Pancreas (tissue), 10 donors: ENCODE measurements at regions not wholly inside any gene's neighbourhood (a gene's known extent, or its start where the extent isn't known, plus 50 kb on each side); places are given as distances from the start of the nearest gene placed in this dataset.
"Not testable (repeated sequence)": the region's sequence is repeated elsewhere in the genome, so short reads cannot be mapped to it uniquely, and the experiment has no call there.

Source experiments
- ATAC-seq, 4 donors: fragments of 200-7000 bp; cut with Tn5 transposase; one replicate each; pipeline versions ENCODE4 v1.8.0 to v1.9.1; 2020; ENCODE audit warnings: mild to moderate bottlenecking in 4 of 4, moderate library complexity in 4 of 4
- DNase-seq, 6 donors: peaks; one replicate each; pipeline ENCODE4 v3.0.0-alpha.2; 2020
- FAIRE-seq: peaks from 2 replicates; lab custom pipeline; 2012; peaks lifted over from hg19 to GRCh38; lab: Jason Lieb, UNC
- H3K27ac ChIP-seq, 4 donors: fragments of 200-600 bp; sonication (generic); 1 replicate in 3 of 4; 2 replicates in 1 of 4; pipeline versions ENCODE4 v1.5.0 to v1.8.0; 2020
- H3K27me3 ChIP-seq, 4 donors: fragments of 200-600 bp; one replicate each; pipeline ENCODE4 v1.8.0; 2021
- H3K36me3 ChIP-seq, 3 donors: fragments of 200-600 bp; sonication (generic) in 1 of 3; one replicate each; pipeline versions ENCODE4 v1.5.0 to v1.8.0; 2020 to 2021
- H3K4me1 ChIP-seq, 3 donors: fragments of 200-600 bp; one replicate each; pipeline ENCODE4 v1.8.0; 2021
- H3K4me3 ChIP-seq, 4 donors: fragments of 200-600 bp; sonication (generic) in 2 of 4; one replicate each; pipeline versions ENCODE4 v1.5.0 to v1.8.0; 2020 to 2021
- H3K9me3 ChIP-seq, 4 donors: fragments of 200-600 bp; one replicate each; pipeline ENCODE4 v1.8.0; 2021
- WGBS, 2 donors: extraction: QIAGEN DNeasy Blood & Tissue Kit; methylation state at CpG; one replicate each; pipeline ENCODE4 v1.1.7; 2013; 5-methylcytosine and 5-hydroxymethylcytosine counted together
- intact Hi-C, 3 donors: fragments of 100-400 bp; cut with DNase I; formaldehyde crosslinking; loops; one replicate each; pipeline versions ENCODE4 v1.11.1 to v1.14.2; 2022
- TF ChIP-seq, protein P1 (sequence below), 4 donors: fragments of 200-600 bp; sonication (generic) in 3 of 4; IDR thresholded peaks; one replicate each; pipeline versions ENCODE4 v1.5.0 to v1.8.0; 2021; ENCODE audit warnings: antibody characterized with exemption in 4 of 4
- donor health status: healthy with polysubstance abuse.
- donor health status: DM: no; HTN: no; CAD: no; lungs with moderate emphysema.
- donor health status: DM: no; HTN: no; CAD: no.
- donor health status: control.
- donor health status: control.
- donor health status: Bipolar disorder and iron deficiency.
- donor health status: DM: yes; HTN: yes; CAD: no.
- donor health status: DM: no; HTN: no; CAD: no.
- donor health status: DM: no; HTN: no; CAD: no.
- donor health status: DM: yes; HTN: yes; CAD: no.

DNA sequence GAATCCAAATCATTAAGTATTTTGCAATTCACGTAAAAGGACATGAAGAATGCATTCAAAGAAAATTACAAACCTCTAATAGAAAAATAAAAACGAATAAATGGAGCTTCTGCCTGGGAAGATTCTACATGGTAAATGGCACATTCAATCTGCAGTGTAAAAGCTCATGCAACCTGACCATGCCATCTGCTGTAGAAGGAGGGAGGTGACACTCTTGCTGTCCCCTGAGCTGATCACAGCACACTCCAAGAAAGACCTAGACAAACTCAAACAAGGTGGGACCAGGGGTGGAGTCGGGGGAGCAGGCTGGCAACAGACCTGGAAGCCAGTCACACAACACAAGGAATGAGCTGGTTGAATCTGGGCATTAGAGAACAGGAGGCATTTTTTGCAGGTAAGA lies 101.8 kb downstream of the BDH1 start:
- H3K9me3 ChIP-seq: no peaks in the 10 kb centered on the region
- ATAC-seq (no peak), FAIRE-seq (no peak), DNase-seq (peak in 1 of 6 donors; percentile 3)
- TF ChIP-seq, protein P1, sequence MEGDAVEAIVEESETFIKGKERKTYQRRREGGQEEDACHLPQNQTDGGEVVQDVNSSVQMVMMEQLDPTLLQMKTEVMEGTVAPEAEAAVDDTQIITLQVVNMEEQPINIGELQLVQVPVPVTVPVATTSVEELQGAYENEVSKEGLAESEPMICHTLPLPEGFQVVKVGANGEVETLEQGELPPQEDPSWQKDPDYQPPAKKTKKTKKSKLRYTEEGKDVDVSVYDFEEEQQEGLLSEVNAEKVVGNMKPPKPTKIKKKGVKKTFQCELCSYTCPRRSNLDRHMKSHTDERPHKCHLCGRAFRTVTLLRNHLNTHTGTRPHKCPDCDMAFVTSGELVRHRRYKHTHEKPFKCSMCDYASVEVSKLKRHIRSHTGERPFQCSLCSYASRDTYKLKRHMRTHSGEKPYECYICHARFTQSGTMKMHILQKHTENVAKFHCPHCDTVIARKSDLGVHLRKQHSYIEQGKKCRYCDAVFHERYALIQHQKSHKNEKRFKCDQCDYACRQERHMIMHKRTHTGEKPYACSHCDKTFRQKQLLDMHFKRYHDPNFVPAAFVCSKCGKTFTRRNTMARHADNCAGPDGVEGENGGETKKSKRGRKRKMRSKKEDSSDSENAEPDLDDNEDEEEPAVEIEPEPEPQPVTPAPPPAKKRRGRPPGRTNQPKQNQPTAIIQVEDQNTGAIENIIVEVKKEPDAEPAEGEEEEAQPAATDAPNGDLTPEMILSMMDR (IDR thresholded peaks at IDR 0.05): no peak
- intact Hi-C loops: no loop called here
- H3K27me3 ChIP-seq: no peaks in the 10 kb centered on the region
- no peaks in the 10 kb centered on the region for H3K4me1 ChIP-seq
- H3K36me3 ChIP-seq: no peaks in the 10 kb centered on the region
- H3K4me3 ChIP-seq: no peak overlapping the region
- WGBS, 2 donors: 34 to 41% methylated on average over 3 of the region's 3 CpGs
- no peak overlapping the region for H3K27ac ChIP-seq

DNA sequence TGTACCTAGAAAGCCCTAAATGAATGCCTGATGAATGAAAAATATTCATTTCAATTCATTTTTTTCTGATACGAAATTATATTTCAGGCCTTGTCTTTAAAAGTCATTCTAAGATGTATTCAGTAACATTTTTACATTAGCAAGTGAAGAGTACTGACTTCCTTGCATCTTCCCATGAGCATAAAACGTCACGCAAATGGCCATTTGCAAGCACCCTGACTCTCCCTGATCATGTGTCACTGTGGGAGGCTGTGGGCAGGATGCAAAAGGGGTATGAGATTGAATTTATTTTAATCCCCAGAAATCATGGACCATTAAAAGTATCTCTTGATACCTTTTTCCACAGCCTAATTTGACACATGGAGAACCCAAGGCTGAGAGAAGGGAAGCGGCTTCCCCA lies 105.0 kb downstream of the BDH1 start:
- no peak overlapping the region for H3K4me3 ChIP-seq
- FAIRE-seq: no peak
- no peaks in the 10 kb centered on the region for H3K9me3 ChIP-seq
- no peak overlapping the region for H3K27ac ChIP-seq
- no peaks in the 10 kb centered on the region for H3K36me3 ChIP-seq
- H3K4me1 ChIP-seq: no peaks in the 10 kb centered on the region
- H3K27me3 ChIP-seq: no peaks in the 10 kb centered on the region
- no peak for ATAC-seq
- intact Hi-C loops: no loop called here
- TF ChIP-seq, protein P1 (IDR thresholded peaks at IDR 0.05): no peak
- 83 to 86% methylated on average over 4 of the region's 4 CpGs for WGBS, 2 donors
- no peak for DNase-seq

DNA sequence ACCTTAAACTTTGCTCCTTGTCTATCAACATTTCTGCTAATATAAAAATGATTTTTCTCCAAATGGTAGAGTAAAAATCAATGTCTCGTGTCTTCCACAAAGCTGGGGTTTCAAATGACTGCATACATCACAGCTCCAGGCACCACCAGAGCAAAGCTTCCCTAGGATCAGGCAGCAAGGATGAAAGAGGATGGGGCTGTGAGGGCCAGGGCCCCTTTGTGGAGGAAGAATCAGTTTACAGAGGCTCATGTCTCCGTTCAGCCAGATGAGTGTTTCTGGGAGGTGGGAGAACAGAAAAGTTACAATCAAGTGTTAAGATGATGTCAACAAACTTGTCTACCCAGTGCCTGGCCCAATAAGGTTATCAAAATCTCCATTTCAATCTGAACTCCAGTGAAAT lies 105.5 kb downstream of the BDH1 start:
- H3K4me1 ChIP-seq: no peaks in the 10 kb centered on the region
- intact Hi-C loops: no loop called here
- TF ChIP-seq, protein P1 (IDR thresholded peaks at IDR 0.05): no peak
- FAIRE-seq (no peak), DNase-seq (no peak), ATAC-seq (no peak)
- no peaks in the 10 kb centered on the region for H3K9me3 ChIP-seq
- WGBS, 2 donors: 77 to 78% methylated on average over 2 of the region's 2 CpGs
- H3K4me3 ChIP-seq: no peak overlapping the region
- H3K27me3 ChIP-seq: no peaks in the 10 kb centered on the region
- no peak overlapping the region for H3K27ac ChIP-seq
- H3K36me3 ChIP-seq: no peaks in the 10 kb centered on the region

DNA sequence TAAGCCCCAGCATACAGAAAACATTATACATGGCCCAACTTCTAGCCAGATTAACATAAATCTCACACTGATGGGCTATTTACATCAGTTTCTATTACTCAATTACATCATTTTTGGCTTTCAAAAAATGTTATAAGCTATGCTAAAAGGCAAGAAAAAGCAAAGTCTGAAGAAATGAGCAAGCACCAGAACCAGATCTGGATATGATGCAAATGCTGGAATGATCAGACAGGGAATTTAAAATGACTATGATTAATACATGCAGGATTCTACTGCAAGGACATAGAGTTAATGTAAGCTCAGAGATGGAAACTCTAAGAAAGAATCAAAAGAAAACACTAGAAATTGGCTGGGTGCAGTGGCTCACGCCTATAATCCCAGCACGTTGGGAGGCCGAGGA lies 106.6 kb downstream of the BDH1 start:
- intact Hi-C loops, H3K4me3 ChIP-seq, H3K36me3 ChIP-seq, H3K27me3 ChIP-seq, H3K9me3 ChIP-seq, FAIRE-seq, H3K4me1 ChIP-seq, DNase-seq, ATAC-seq, H3K27ac ChIP-seq: not testable (repeated sequence)
- 91 to 98% methylated on average over 3 of the region's 3 CpGs for WGBS, 2 donors

DNA sequence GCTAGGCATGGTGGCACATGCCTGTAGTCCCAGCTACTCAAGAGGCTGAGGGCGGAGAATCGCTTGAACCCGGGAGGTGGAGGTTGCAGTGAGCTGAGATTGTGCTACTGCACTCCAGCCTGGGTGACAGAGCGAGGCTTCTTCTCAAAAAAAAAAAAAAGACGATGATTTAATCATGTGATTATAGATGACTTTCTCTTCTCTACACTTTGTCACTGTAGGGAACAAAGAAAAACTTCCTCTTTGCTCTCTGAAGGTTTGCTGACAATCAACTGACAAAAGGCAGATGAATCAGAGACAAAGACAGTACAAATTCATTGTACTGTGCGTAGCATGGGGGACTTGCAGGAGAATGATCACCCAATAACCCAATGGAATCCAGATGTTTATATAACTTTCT lies 108.0 kb downstream of the BDH1 start:
- H3K36me3 ChIP-seq, H3K9me3 ChIP-seq, FAIRE-seq, H3K27me3 ChIP-seq, H3K4me3 ChIP-seq, ATAC-seq, H3K4me1 ChIP-seq, H3K27ac ChIP-seq, intact Hi-C loops, DNase-seq: not testable (repeated sequence)
- WGBS, 2 donors: 84 to 86% methylated on average over 6 of the region's 6 CpGs

DNA sequence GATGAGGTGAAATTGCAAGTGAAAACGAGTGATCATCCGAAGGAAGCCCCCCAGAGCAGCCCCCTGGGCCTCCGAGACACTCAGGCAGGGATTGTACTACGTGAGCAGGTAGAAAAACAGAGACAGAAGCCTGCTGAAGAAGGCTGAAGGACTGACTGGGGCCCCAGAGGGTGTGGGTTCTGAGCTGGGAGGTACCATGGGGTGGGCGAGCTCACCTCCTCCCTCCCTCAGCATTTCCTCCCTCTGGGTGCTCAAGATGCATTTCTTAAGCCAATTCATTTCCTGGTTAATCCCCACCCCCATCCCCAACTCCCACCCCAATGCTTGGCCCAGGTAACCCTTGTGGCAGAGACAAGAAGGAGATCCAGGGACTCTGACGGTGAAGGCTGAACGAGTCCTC lies 108.7 kb downstream of the BDH1 start:
- ATAC-seq: no peak
- FAIRE-seq: no peak
- Histone ChIP-seq H3K9me3 (no peaks in the 10 kb centered on the region), H3K27me3 (no peaks in the 10 kb centered on the region), H3K27ac (no peak overlapping the region), H3K36me3 (no peaks in the 10 kb centered on the region), H3K4me1 (no peaks in the 10 kb centered on the region), H3K4me3 (no peak overlapping the region)
- TF ChIP-seq, protein P1 (IDR thresholded peaks at IDR 0.05): no peak
- no peak for DNase-seq
- intact Hi-C loops: no loop called here
- 87% methylated on average over 7 of the region's 7 CpGs for WGBS, 2 donors
